B cell (primary cell): ENCODE measurements at regions not wholly inside any gene's neighbourhood (a gene's known extent, or its start where the extent isn't known, plus 50 kb on each side); places are given as distances from the start of the nearest gene placed in this dataset.
A peak's percentile ranks its signal among the peaks of the same experiment; 100 is the strongest.

Experiments
- ATAC-seq: fragments of 200-7000 bp; cut with Tn5 transposase; one replicate; pipeline ENCODE4 v1.10.0; 2021; ENCODE audit warnings: low read depth, mild to moderate bottlenecking, moderate number of reproducible peaks, moderate library complexity
- CTCF ChIA-PET: fragments of 350-600 bp; sonication (Branson Sonifier 250); formaldehyde crosslinking; loops from one replicate; lab custom pipeline; 2021; ENCODE audit warnings: antibody characterized with exemption, inconsistent platforms; lab: Charles Lee
- POLR2A ChIA-PET: fragments of 350-600 bp; sonication (Branson Sonifier 250); formaldehyde crosslinking; loops from one replicate; lab custom pipeline; 2021; ENCODE audit warnings: antibody characterized with exemption; lab: Charles Lee
- DNase-seq: peaks from one replicate; pipeline ENCODE4 v3.0.0; 2013
- H2AFZ ChIP-seq: 2 replicates; pipeline ENCODE4 v1.6.1; 2012; ENCODE audit warnings: mild to moderate bottlenecking, low read depth, low read length; ENCODE audit not compliant: insufficient read depth, poor library complexity, severe bottlenecking
- H3K27ac ChIP-seq, 2 donors: 1 replicate in 1 of 2; 2 replicates in 1 of 2; pipeline ENCODE4 v1.5.1; 2012 to 2013; ENCODE audit warnings: low read length in 2 of 2, mild to moderate bottlenecking in 2 of 2, moderate library complexity in 1 of 2
- H3K27me3 ChIP-seq, 4 experiments: fragments of 200-600 bp in 1 of 4; sonication (generic) in 1 of 4; replicated peaks in 1 of 4; 1 replicate in 2 of 4; 2 replicates in 2 of 4; pipeline versions ENCODE4 v1.6.1 to v1.7.0; 2013 to 2016; ENCODE audit warnings: low read length in 3 of 4, mild to moderate bottlenecking in 2 of 4, mixed read lengths in 1 of 4, moderate library complexity in 1 of 4; ENCODE audit not compliant: insufficient read depth in 4 of 4, control insufficient read depth in 3 of 4; ENCODE audit errors: control extremely low read depth in 1 of 4
- H3K36me3 ChIP-seq, 2 experiments: replicated peaks in 1 of 2; 1 replicate in 1 of 2; 2 replicates in 1 of 2; pipeline versions ENCODE4 v1.6.1 to v1.7.1; 2013; ENCODE audit warnings: low read length in 1 of 2; ENCODE audit not compliant: insufficient read depth in 2 of 2, control insufficient read depth in 1 of 2; ENCODE audit errors: control extremely low read depth in 1 of 2, extremely low read depth in 1 of 2
- H3K4me1 ChIP-seq, 2 donors: fragments of 200-600 bp in 1 of 2; sonication (generic) in 1 of 2; 1 replicate in 1 of 2; 2 replicates in 1 of 2; pipeline versions ENCODE4 v1.5.1 to v1.6.1; 2013 to 2017; ENCODE audit warnings: low read length in 2 of 2; ENCODE audit not compliant: control insufficient read depth in 2 of 2, insufficient read depth in 2 of 2
- H3K4me2 ChIP-seq: replicated peaks from 2 replicates; pipeline ENCODE3; 2012; ENCODE audit warnings: mild to moderate bottlenecking, low read depth, low read length; ENCODE audit not compliant: poor library complexity, severe bottlenecking
- H3K4me3 ChIP-seq, 5 experiments: fragments of 200-600 bp in 1 of 5; sonication (generic) in 1 of 5; 1 replicate in 3 of 5; 2 replicates in 2 of 5; pipeline versions ENCODE4 v1.5.1 to v1.7.0; 2011 to 2016; ENCODE audit warnings: low read length in 4 of 5, mild to moderate bottlenecking in 4 of 5, low read depth in 2 of 5, control low read depth in 1 of 5, moderate library complexity in 1 of 5; ENCODE audit not compliant: insufficient read depth in 1 of 5; ENCODE audit errors: control extremely low read depth in 1 of 5, extremely low read depth in 1 of 5
- H3K79me2 ChIP-seq: fragments of 200-600 bp; sonication (generic); one replicate; pipeline ENCODE4 v1.6.0; 2016; ENCODE audit warnings: low read length; ENCODE audit not compliant: control insufficient read depth, insufficient read depth
- H3K9ac ChIP-seq: fragments of 200-600 bp; sonication (generic); 2 replicates; pipeline ENCODE4 v1.6.1; 2017; ENCODE audit warnings: mild to moderate bottlenecking, low read length, moderate library complexity
- H3K9me3 ChIP-seq, 3 donors: one replicate each; pipeline versions ENCODE4 v1.6.1 to v1.7.1; 2013; ENCODE audit warnings: low read length in 2 of 3; ENCODE audit not compliant: control insufficient read depth in 2 of 3, insufficient read depth in 1 of 3; ENCODE audit errors: control extremely low read depth in 1 of 3
- H4K20me1 ChIP-seq: 2 replicates; pipeline ENCODE4 v1.6.0; 2012; ENCODE audit warnings: mild to moderate bottlenecking, low read length; ENCODE audit not compliant: insufficient read depth, control insufficient read depth, poor library complexity, severe bottlenecking
- H3K27ac Mint-ChIP-seq: one replicate; pipeline ENCODE4 v1.8.0; 2021; ENCODE audit warnings: mixed read lengths
- H3K27me3 Mint-ChIP-seq: one replicate; pipeline ENCODE4 v1.8.0; 2021; ENCODE audit warnings: mixed read lengths
- H3K4me1 Mint-ChIP-seq: one replicate; pipeline ENCODE4 v1.8.0; 2021; ENCODE audit warnings: mixed read lengths
- H3K4me3 Mint-ChIP-seq: one replicate; pipeline ENCODE4 v1.8.0; 2021; ENCODE audit warnings: mixed read lengths
- H3K9me3 Mint-ChIP-seq: one replicate; pipeline ENCODE4 v1.8.0; 2022; ENCODE audit warnings: mixed read lengths; ENCODE audit not compliant: insufficient read depth
- CTCF ChIP-seq: fragments of 200-600 bp; IDR thresholded peaks from one replicate; pipeline ENCODE4 v1.8.0; 2022; ENCODE audit warnings: antibody characterized with exemption, mild to moderate bottlenecking
- EZH2 ChIP-seq: IDR thresholded peaks from 2 replicates; pipeline ENCODE4 v1.6.1; 2012; ENCODE audit warnings: borderline replicate concordance, low read depth, mild to moderate bottlenecking, moderate library complexity, low read length; ENCODE audit not compliant: insufficient read depth, poor library complexity, severe bottlenecking
- WGBS: methylation state at CpG from one replicate; pipeline ENCODE4 v1.1.5; 2013; ENCODE audit warnings: missing lambda C conversion rate; ENCODE audit not compliant: insufficient coverage; 5-methylcytosine and 5-hydroxymethylcytosine counted together
- intact Hi-C: fragments of 100-400 bp; cut with micrococcal nuclease; formaldehyde crosslinking; loops from one replicate; pipeline ENCODE4 v1.10.0; 2022

GRCh38 chr1:168386949-168387586 lies 106.4 kb downstream of the TBX19 start:
- no peaks in the 10 kb centered on the region for H3K9me3 Mint-ChIP-seq
- H3K27ac ChIP-seq = no peak overlapping the region
- ChIA-PET CTCF (no interaction called here), POLR2A (no interaction called here)
- H3K4me2 ChIP-seq = peak overlapping the region; percentile 20
- H3K27me3 ChIP-seq = peaks cover 0 to 24% (median 2%) of the 10 kb centered on the region in 4 experiments
- H3K4me3 ChIP-seq = no peak overlapping the region
- H3K27me3 Mint-ChIP-seq = peaks cover 40% of the 10 kb centered on the region
- no peaks in the 10 kb centered on the region for H3K79me2 ChIP-seq
- WGBS = 24% methylated on average over 19 of the region's 25 CpGs
- intact Hi-C loops = no loop called here
- no peaks in the 10 kb centered on the region for H4K20me1 ChIP-seq
- peak overlapping the region; percentile 18 for H3K9ac ChIP-seq
- ATAC-seq = no peak
- peaks cover 0 to 4% of the 10 kb centered on the region in 2 donors for H3K4me1 ChIP-seq
- H3K27ac Mint-ChIP-seq = no peak overlapping the region
- peak overlapping the region; percentile 35 for H3K4me3 Mint-ChIP-seq
- H3K9me3 ChIP-seq = no peaks in the 10 kb centered on the region
- H3K36me3 ChIP-seq = no peaks in the 10 kb centered on the region
- peaks cover 7% of the 10 kb centered on the region for H3K4me1 Mint-ChIP-seq
- peak; percentile 40 for DNase-seq
- no peak overlapping the region for H2AFZ ChIP-seq
- TF ChIP-seq CTCF (no peak), EZH2 (no peak)

GRCh38 chr1:168386492-168386891 lies 105.8 kb downstream of the TBX19 start:
- Mint-ChIP-seq H3K4me3 (no peak overlapping the region), H3K9me3 (no peaks in the 10 kb centered on the region), H3K27me3 (peaks cover 39% of the 10 kb centered on the region), H3K27ac (no peak overlapping the region), H3K4me1 (peaks cover 7% of the 10 kb centered on the region)
- intact Hi-C loops = no loop called here
- H3K36me3 ChIP-seq = no peaks in the 10 kb centered on the region
- 40% methylated on average over 1 of the region's 2 CpGs for WGBS
- TF ChIP-seq EZH2 (no peak), CTCF (no peak)
- DNase-seq (no peak), ATAC-seq (no peak)
- ChIA-PET CTCF (no interaction called here), POLR2A (no interaction called here)
- H3K9me3 ChIP-seq = no peaks in the 10 kb centered on the region
- peak overlapping the region; percentile 20 for H3K4me2 ChIP-seq
- no peak overlapping the region for H2AFZ ChIP-seq
- no peak overlapping the region for H3K27ac ChIP-seq
- peaks cover 0 to 4% of the 10 kb centered on the region in 2 donors for H3K4me1 ChIP-seq
- H3K79me2 ChIP-seq = no peaks in the 10 kb centered on the region
- no peaks in the 10 kb centered on the region for H4K20me1 ChIP-seq
- H3K9ac ChIP-seq = no peak overlapping the region
- peaks cover 0 to 24% (median 2%) of the 10 kb centered on the region in 4 experiments for H3K27me3 ChIP-seq
- H3K4me3 ChIP-seq = no peak overlapping the region
